ENCODE measurements at regions not wholly inside any gene's neighbourhood (a gene's known extent, or its start where the extent isn't known, plus 50 kb on each side); places are given as distances from the start of the nearest gene placed in this dataset.

DNA sequence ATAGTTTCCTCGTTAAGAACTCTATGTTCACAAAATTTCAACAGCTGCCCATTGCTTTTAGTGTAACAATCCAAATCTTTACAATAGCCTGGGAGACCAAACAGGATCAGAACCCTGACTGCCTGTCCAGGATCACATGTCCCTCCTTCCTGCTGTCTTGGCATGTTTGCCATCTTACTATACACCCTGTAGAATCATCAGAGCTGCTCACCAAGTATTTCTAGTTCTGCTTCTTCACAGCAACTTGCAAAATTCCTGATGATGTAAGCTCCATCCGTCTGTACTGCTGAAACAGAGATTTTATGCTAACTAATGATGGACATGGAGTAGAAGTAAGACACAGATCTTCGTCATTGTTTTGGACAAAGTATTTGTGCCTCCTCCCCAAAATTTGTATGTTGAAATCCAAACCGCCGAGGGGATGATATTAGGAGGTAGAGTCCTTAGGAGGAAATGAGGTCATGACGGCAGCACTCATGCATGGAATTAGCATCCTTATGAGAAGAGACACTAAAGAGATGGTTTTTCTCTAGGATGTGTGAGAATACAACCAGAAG lies 464.9 kb upstream of the BRINP1 start:
- H3K4me3 ChIP-seq (ENCODE audit: control extremely low read depth in 1 of 5, extremely low read depth in 1 of 5, insufficient read depth in 1 of 5, low read depth in 2 of 5, low read length in 4 of 5): no peak overlapping the region
- ChIA-PET CTCF (no interaction called here), POLR2A (no interaction called here)
- ATAC-seq (ENCODE audit: low read depth) (no peak), DNase-seq (no peak)
- H3K9me3 ChIP-seq (ENCODE audit: control extremely low read depth in 1 of 3, control insufficient read depth in 2 of 3, insufficient read depth in 1 of 3, low read length in 2 of 3): no peaks in the 10 kb centered on the region
- WGBS (ENCODE audit: insufficient coverage): 83% methylated on average over 4 of the region's 6 CpGs
- peaks cover 15% of the 10 kb centered on the region for H3K27me3 Mint-ChIP-seq
- H3K9me3 Mint-ChIP-seq (ENCODE audit: insufficient read depth): no peaks in the 10 kb centered on the region
- no peak overlapping the region for H3K4me3 Mint-ChIP-seq
- no peak overlapping the region for H3K27ac ChIP-seq (ENCODE audit: low read length in 2 of 2)
- no peaks in the 10 kb centered on the region for H3K4me1 Mint-ChIP-seq
- H3K9ac ChIP-seq (ENCODE audit: low read length): no peak overlapping the region
- no peak overlapping the region for H3K4me2 ChIP-seq (replicated peaks; ENCODE audit: low read depth, low read length, poor library complexity, severe bottlenecking)
- H3K79me2 ChIP-seq (ENCODE audit: control insufficient read depth, insufficient read depth, low read length): no peaks in the 10 kb centered on the region
- no peak overlapping the region for H2AFZ ChIP-seq (ENCODE audit: insufficient read depth, low read depth, low read length, poor library complexity, severe bottlenecking)
- H3K36me3 ChIP-seq (replicated peaks in 1 of 2; ENCODE audit: control extremely low read depth in 1 of 2, control insufficient read depth in 1 of 2, extremely low read depth in 1 of 2, insufficient read depth in 2 of 2, low read length in 1 of 2): no peaks in the 10 kb centered on the region
- no peak overlapping the region for H3K27ac Mint-ChIP-seq
- no peak for TF ChIP-seq EZH2 (IDR thresholded peaks at IDR 0.05; ENCODE audit: borderline replicate concordance, insufficient read depth, low read depth, low read length, poor library complexity, severe bottlenecking)
- TF ChIP-seq, protein P1, sequence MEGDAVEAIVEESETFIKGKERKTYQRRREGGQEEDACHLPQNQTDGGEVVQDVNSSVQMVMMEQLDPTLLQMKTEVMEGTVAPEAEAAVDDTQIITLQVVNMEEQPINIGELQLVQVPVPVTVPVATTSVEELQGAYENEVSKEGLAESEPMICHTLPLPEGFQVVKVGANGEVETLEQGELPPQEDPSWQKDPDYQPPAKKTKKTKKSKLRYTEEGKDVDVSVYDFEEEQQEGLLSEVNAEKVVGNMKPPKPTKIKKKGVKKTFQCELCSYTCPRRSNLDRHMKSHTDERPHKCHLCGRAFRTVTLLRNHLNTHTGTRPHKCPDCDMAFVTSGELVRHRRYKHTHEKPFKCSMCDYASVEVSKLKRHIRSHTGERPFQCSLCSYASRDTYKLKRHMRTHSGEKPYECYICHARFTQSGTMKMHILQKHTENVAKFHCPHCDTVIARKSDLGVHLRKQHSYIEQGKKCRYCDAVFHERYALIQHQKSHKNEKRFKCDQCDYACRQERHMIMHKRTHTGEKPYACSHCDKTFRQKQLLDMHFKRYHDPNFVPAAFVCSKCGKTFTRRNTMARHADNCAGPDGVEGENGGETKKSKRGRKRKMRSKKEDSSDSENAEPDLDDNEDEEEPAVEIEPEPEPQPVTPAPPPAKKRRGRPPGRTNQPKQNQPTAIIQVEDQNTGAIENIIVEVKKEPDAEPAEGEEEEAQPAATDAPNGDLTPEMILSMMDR (IDR thresholded peaks at IDR 0.05): no peak
- no peaks in the 10 kb centered on the region for H3K27me3 ChIP-seq (replicated peaks in 1 of 4; ENCODE audit: control extremely low read depth in 1 of 4, control insufficient read depth in 3 of 4, insufficient read depth in 4 of 4, low read length in 3 of 4)
- intact Hi-C loops (cut with micrococcal nuclease): no loop called here
- no peaks in the 10 kb centered on the region for H3K4me1 ChIP-seq (ENCODE audit: control insufficient read depth in 2 of 2, insufficient read depth in 2 of 2, low read length in 2 of 2)
- no peaks in the 10 kb centered on the region for H4K20me1 ChIP-seq (ENCODE audit: control insufficient read depth, insufficient read depth, low read length, poor library complexity, severe bottlenecking)

GRCh38 chr9:119831309-119831708 lies 462.1 kb upstream of the BRINP1 start:
- WGBS (ENCODE audit: insufficient coverage): no CpG with 5 or more reads among the region's 2 CpGs
- no peak overlapping the region for H3K9ac ChIP-seq (ENCODE audit: low read length)
- DNase-seq (no peak), ATAC-seq (ENCODE audit: low read depth) (no peak)
- no peak overlapping the region for H3K4me2 ChIP-seq (replicated peaks; ENCODE audit: low read depth, low read length, poor library complexity, severe bottlenecking)
- no peak overlapping the region for H3K4me3 ChIP-seq (ENCODE audit: control extremely low read depth in 1 of 5, extremely low read depth in 1 of 5, insufficient read depth in 1 of 5, low read depth in 2 of 5, low read length in 4 of 5)
- no peaks in the 10 kb centered on the region for H3K36me3 ChIP-seq (replicated peaks in 1 of 2; ENCODE audit: control extremely low read depth in 1 of 2, control insufficient read depth in 1 of 2, extremely low read depth in 1 of 2, insufficient read depth in 2 of 2, low read length in 1 of 2)
- H3K27ac ChIP-seq (ENCODE audit: low read length in 2 of 2): no peak overlapping the region
- no peaks in the 10 kb centered on the region for H3K27me3 ChIP-seq (replicated peaks in 1 of 4; ENCODE audit: control extremely low read depth in 1 of 4, control insufficient read depth in 3 of 4, insufficient read depth in 4 of 4, low read length in 3 of 4)
- no peaks in the 10 kb centered on the region for H3K4me1 Mint-ChIP-seq
- ChIA-PET POLR2A (no interaction called here), CTCF (no interaction called here)
- no peak for TF ChIP-seq EZH2 (IDR thresholded peaks at IDR 0.05; ENCODE audit: borderline replicate concordance, insufficient read depth, low read depth, low read length, poor library complexity, severe bottlenecking)
- TF ChIP-seq, protein P1 (IDR thresholded peaks at IDR 0.05): no peak
- no peak overlapping the region for H2AFZ ChIP-seq (ENCODE audit: insufficient read depth, low read depth, low read length, poor library complexity, severe bottlenecking)
- no peaks in the 10 kb centered on the region for H3K9me3 Mint-ChIP-seq (ENCODE audit: insufficient read depth)
- H4K20me1 ChIP-seq (ENCODE audit: control insufficient read depth, insufficient read depth, low read length, poor library complexity, severe bottlenecking): no peaks in the 10 kb centered on the region
- no peaks in the 10 kb centered on the region for H3K79me2 ChIP-seq (ENCODE audit: control insufficient read depth, insufficient read depth, low read length)
- no peak overlapping the region for H3K4me3 Mint-ChIP-seq
- peaks cover 15% of the 10 kb centered on the region for H3K27me3 Mint-ChIP-seq
- H3K9me3 ChIP-seq (ENCODE audit: control extremely low read depth in 1 of 3, control insufficient read depth in 2 of 3, insufficient read depth in 1 of 3, low read length in 2 of 3): no peaks in the 10 kb centered on the region
- intact Hi-C loops (cut with micrococcal nuclease): no loop called here
- H3K27ac Mint-ChIP-seq: no peak overlapping the region
- no peaks in the 10 kb centered on the region for H3K4me1 ChIP-seq (ENCODE audit: control insufficient read depth in 2 of 2, insufficient read depth in 2 of 2, low read length in 2 of 2)
